ENCODE measurements at regions not wholly inside any gene's neighbourhood (a gene's known extent, or its start where the extent isn't known, plus 50 kb on each side); places are given as distances from the start of the nearest gene placed in this dataset.

GRCh38 chr13:26968431-26969341, 202.9 kb downstream of the USP12 start:
- no peak for FAIRE-seq
- H2AFZ ChIP-seq (ENCODE audit: low read length) = 0 out of 2 replicates have a peak overlapping the region, but pooled peaks have one; percentile 50
- H3K4ac ChIP-seq (replicated peaks; ENCODE audit: insufficient read length, low read depth, low read length) = no peak overlapping the region
- ChIA-PET POLR2A (ENCODE audit: partially characterized antibody) (no interaction called here), CTCF (ENCODE audit: partially characterized antibody) (interaction anchor here (1.4 to 2.5 kb wide), 3 partner anchors 17 to 391 kb away, joined by 5 to 15 read pairs (median 6); no protein-coding TSS in a partner anchor)
- H3K27me3 ChIP-seq (replicated peaks in 1 of 4; ENCODE audit: control insufficient read depth in 3 of 4, extremely low read depth in 1 of 4, insufficient read depth in 3 of 4, low read length in 3 of 4) = no peaks in the 10 kb centered on the region; a peak in 1 of 7 replicates
- no peaks in the 10 kb centered on the region for H3K36me3 ChIP-seq (ENCODE audit: control insufficient read depth in 2 of 4, insufficient read depth in 4 of 4, low read length in 3 of 4)
- no peak overlapping the region for H3K4me2 ChIP-seq (ENCODE audit: insufficient read depth in 1 of 2, low read depth in 2 of 2, low read length in 2 of 2)
- H3K23me2 ChIP-seq (ENCODE audit: low read depth, low read length) = peaks cover 3% of the 10 kb centered on the region; the same call in 1 of the 2 replicates
- no peak overlapping the region for H3K56ac ChIP-seq (replicated peaks; ENCODE audit: insufficient read length, low read depth, low read length)
- WGBS, 2 experiments (ENCODE audit: extremely low coverage in 1 of 2, insufficient coverage in 1 of 2, insufficient read length in 1 of 2, insufficient replicate concordance in 2 of 2, low coverage in 1 of 2, low lambda C conversion rate in 2 of 2, missing lambda C conversion rate in 1 of 2) = 83% methylated on average over 20 of the region's 22 CpGs; no CpG with 5 or more reads in 1 of the 2 experiments
- no peak overlapping the region for H2BK20ac ChIP-seq (ENCODE audit: low read length)
- H2AK5ac ChIP-seq (ENCODE audit: low read depth, low read length) = no peak overlapping the region
- no peak overlapping the region for H2BK120ac ChIP-seq (replicated peaks; ENCODE audit: low read depth, low read length)
- H3K4me3 ChIP-seq (ENCODE audit: extremely low read depth in 1 of 4, insufficient read depth in 2 of 4, low read depth in 3 of 4, low read length in 4 of 4) = no peak overlapping the region
- 0 out of 2 replicates have a peak, but pooled peaks cover 3% of the 10 kb centered on the region for H3K79me1 ChIP-seq (ENCODE audit: low read depth, low read length)
- peaks cover 0 to 7% (median 3%) of the 10 kb centered on the region in 4 experiments; a peak in 5 of 7 replicates for H3K4me1 ChIP-seq (replicated peaks in 1 of 4; ENCODE audit: control insufficient read depth in 3 of 4, insufficient read depth in 4 of 4, low read length in 3 of 4)
- peak overlapping the region; percentile 59; the same call in 1 of the 2 replicates for H4K8ac ChIP-seq (ENCODE audit: extremely low read depth, insufficient read depth, low read length)
- H4K20me1 ChIP-seq (replicated peaks in 1 of 2; ENCODE audit: control insufficient read depth in 1 of 2, insufficient read depth in 2 of 2, low read length in 2 of 2) = peaks cover 0 to 4% of the 10 kb centered on the region in 2 experiments
- 0 out of 2 replicates have a peak overlapping the region, but pooled peaks have one; percentile 40 for H2BK5ac ChIP-seq (ENCODE audit: low read depth, low read length)
- H2BK15ac ChIP-seq (ENCODE audit: low read length) = no peak overlapping the region
- no peak overlapping the region for H4K91ac ChIP-seq (replicated peaks; ENCODE audit: insufficient read length, low read length)
- DNase-seq (ENCODE audit: low read depth in 1 of 2, low spot score in 2 of 2) = no peak
- no peak overlapping the region for H3K23ac ChIP-seq (ENCODE audit: insufficient read length)
- no peak overlapping the region for H3K9ac ChIP-seq (replicated peaks in 1 of 4; ENCODE audit: extremely low read depth in 1 of 4, low read depth in 3 of 4, low read length in 3 of 4)
- TF ChIP-seq TCF12 (IDR thresholded peaks at IDR 0.05; ENCODE audit: low read depth, low read length) (no peak), ZNF274 (IDR thresholded peaks at IDR 0.05; ENCODE audit: borderline replicate concordance, extremely low read depth, low read length) (no peak), SP4 (IDR thresholded peaks at IDR 0.05; ENCODE audit: low read length) (no peak)
- H4K5ac ChIP-seq (ENCODE audit: insufficient read length, low read depth, low read length) = no peak overlapping the region
- H3K18ac ChIP-seq (ENCODE audit: extremely low read depth, low read length) = no peak overlapping the region
- H3K27ac ChIP-seq (ENCODE audit: low read depth, low read length) = no peak overlapping the region
- H3K9me3 ChIP-seq (ENCODE audit: insufficient read depth in 2 of 2, low read depth in 1 of 2, low read length in 1 of 2) = no peaks in the 10 kb centered on the region
- no peak overlapping the region for H2BK12ac ChIP-seq (ENCODE audit: low read depth, low read length)
- no peaks in the 10 kb centered on the region for H3K79me2 ChIP-seq (ENCODE audit: control insufficient read depth in 1 of 2, insufficient read depth in 2 of 2, low read length in 2 of 2)
- no peak overlapping the region for H3K14ac ChIP-seq (ENCODE audit: insufficient read length)

Data from H1 (cell line).